Activated CD4-positive, alpha-beta memory T cell treated with anti-CD3 and anti-CD28 coated beads for 36 hours (primary cell): ENCODE measurements at regions not wholly inside any gene's neighbourhood (a gene's known extent, or its start where the extent isn't known, plus 50 kb on each side); places are given as distances from the start of the nearest gene placed in this dataset.
"Not testable (repeated sequence)": the region's sequence is repeated elsewhere in the genome, so short reads cannot be mapped to it uniquely, and the experiment has no call there.

Source experiments
- CTCF ChIA-PET: fragments of 350-600 bp; sonication (Branson Sonifier 250); formaldehyde crosslinking; loops from one replicate; lab custom pipeline; 2021; ENCODE audit warnings: antibody characterized with exemption, inconsistent platforms; lab: Charles Lee
- POLR2A ChIA-PET: fragments of 350-600 bp; sonication (Branson Sonifier 250); formaldehyde crosslinking; loops from one replicate; lab custom pipeline; 2021; ENCODE audit warnings: antibody characterized with exemption; lab: Charles Lee
- DNase-seq: peaks from one replicate; pipeline ENCODE4 v3.0.0-alpha.2; 2020
- H3K27ac Mint-ChIP-seq: one replicate; pipeline ENCODE4 v1.8.0; 2021; ENCODE audit warnings: mixed read lengths
- H3K27me3 Mint-ChIP-seq: one replicate; pipeline ENCODE4 v1.8.0; 2021; ENCODE audit warnings: mixed read lengths
- H3K36me3 Mint-ChIP-seq: one replicate; pipeline ENCODE4 v1.8.0; 2021; ENCODE audit warnings: mixed read lengths
- H3K4me1 Mint-ChIP-seq: one replicate; pipeline ENCODE4 v1.8.0; 2021; ENCODE audit warnings: low read depth, mixed read lengths
- H3K4me3 Mint-ChIP-seq: one replicate; pipeline ENCODE4 v1.8.0; 2021; ENCODE audit warnings: mild to moderate bottlenecking, mixed read lengths
- H3K9me3 Mint-ChIP-seq: one replicate; pipeline ENCODE4 v1.8.0; 2021; ENCODE audit warnings: mixed read lengths
- intact Hi-C: fragments of 100-400 bp; cut with micrococcal nuclease; formaldehyde crosslinking; loops from one replicate; pipeline ENCODE4 v1.15.1; 2023

DNA sequence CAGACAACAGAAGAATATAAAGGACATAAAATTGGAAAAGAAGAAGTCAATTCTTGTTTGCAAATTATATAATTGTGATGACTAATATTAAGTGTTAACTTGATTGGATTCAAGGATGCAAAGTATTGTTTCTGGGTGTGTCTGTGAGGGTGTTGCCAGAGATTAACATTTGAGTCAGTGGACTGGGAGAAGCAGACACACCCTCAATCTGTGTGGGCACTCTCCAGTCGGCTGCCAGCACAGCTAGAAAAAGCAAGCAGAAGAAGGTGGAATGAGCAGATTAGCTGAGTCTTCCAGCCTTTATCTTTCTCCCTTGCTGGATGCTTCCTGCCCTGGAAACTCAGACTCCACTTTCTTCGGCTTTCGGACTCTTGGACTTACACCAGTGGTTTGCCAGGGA, 51.7 kb downstream of the UBE2NL start:
- POLR2A ChIA-PET = no interaction called here

DNA sequence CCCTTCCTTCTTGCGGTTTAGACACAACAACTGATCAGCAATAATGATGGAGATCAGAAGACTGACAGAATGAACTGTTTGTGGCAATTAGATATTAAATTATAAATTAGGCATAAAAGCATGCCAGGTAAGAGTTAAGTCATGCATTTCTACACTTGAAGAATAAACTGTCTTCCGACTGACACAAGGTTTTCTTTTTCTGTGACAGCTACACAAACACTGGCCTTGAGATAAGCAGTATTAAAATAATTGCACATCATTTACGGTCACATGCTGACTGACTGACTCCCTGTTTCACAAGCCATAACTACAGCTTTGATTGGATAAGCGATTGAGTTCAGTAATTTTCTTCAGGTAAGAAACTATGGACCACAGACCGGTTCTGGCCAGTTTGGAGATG, 56.2 kb downstream of the UBE2NL start:
- Mint-ChIP-seq H3K4me1 (no peaks in the 10 kb centered on the region), H3K9me3 (no peaks in the 10 kb centered on the region), H3K4me3 (no peak overlapping the region), H3K27ac (no peak overlapping the region), H3K36me3 (no peaks in the 10 kb centered on the region), H3K27me3 (no peaks in the 10 kb centered on the region)
- ChIA-PET POLR2A (no interaction called here), CTCF (no interaction called here)
- intact Hi-C loops = no loop called here
- DNase-seq = no peak

More for the DNA sequence above, 51.7 kb downstream of the UBE2NL start:
- Mint-ChIP-seq H3K36me3 (no peaks in the 10 kb centered on the region), H3K4me3 (no peak overlapping the region), H3K27me3 (no peaks in the 10 kb centered on the region), H3K27ac (no peak overlapping the region), H3K9me3 (peaks cover 3% of the 10 kb centered on the region), H3K4me1 (no peaks in the 10 kb centered on the region)
- DNase-seq = no peak
- intact Hi-C loops = no loop called here
- CTCF ChIA-PET = no interaction called here

DNA sequence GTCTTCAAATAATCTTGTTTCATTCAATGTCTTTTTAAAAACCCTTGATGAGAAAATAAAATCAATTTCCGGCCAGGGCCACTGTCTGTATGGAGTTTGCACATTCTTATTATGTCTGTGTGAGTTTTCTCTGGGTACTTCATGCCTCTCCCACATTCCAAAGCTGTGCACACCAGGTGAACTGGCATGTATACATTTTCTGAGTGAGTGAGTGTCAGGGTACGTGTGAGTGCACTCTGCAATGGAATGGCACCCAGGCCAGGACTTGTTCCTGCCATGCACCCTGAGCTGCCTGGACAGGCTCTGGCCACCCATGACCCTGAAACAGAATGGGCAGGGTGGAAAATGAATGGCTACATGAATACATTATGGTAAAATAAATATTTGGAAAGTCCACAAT, 61.3 kb downstream of the UBE2NL start:
- Mint-ChIP-seq H3K4me1 (no peaks in the 10 kb centered on the region), H3K4me3 (no peak overlapping the region), H3K36me3 (no peaks in the 10 kb centered on the region), H3K9me3 (peaks cover 12% of the 10 kb centered on the region), H3K27me3 (no peaks in the 10 kb centered on the region), H3K27ac (no peak overlapping the region)
- CTCF ChIA-PET = no interaction called here
- DNase-seq = no peak
- intact Hi-C loops = no loop called here
- POLR2A ChIA-PET = no interaction called here

DNA sequence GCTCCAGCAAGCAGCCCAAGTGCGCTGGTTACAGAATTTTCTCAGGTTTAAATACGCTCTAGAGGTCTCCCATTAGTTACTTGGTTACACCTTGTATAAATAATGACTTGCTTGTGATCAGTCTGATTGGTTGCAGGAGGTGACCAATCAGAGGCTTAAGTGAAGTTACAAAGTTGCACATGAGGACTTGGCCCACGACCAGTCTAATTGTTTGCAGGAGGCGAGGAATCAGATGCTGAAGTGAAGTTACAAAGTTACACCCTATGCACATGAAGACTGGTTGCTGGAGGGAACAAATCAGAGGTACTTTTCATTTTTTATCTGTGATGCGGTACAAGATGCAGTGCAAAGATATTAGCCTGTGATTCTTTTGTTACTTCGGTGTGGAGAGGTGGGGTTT, 80.7 kb downstream of the UBE2NL start:
- Mint-ChIP-seq H3K9me3 (peaks cover 5% of the 10 kb centered on the region), H3K36me3 (no peaks in the 10 kb centered on the region), H3K27ac (no peak overlapping the region), H3K4me1 (no peaks in the 10 kb centered on the region), H3K4me3 (no peak overlapping the region), H3K27me3 (no peaks in the 10 kb centered on the region)
- no peak for DNase-seq
- intact Hi-C loops = no loop called here
- ChIA-PET CTCF (no interaction called here), POLR2A (no interaction called here)

DNA sequence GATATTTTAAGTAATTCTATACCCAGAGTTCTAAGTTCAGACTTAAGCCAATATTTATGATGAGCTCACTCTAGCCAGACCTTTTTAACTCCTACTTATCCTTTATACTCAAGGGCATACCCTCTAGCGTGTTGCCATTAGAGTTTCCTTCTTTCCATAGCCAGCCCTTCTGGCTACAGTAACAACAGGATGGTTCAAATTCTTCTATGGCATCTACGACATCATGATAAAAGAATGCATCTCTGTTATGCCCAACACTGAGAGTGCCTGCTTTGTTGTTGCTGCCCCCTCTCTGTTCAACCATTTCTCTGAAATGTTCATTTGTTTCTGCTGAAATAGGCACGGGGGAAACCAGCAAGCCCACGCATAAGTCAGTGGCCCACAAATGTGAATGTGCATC, 104.5 kb downstream of the UBE2NL start:
- Mint-ChIP-seq H3K27ac (no peak overlapping the region), H3K4me1 (no peaks in the 10 kb centered on the region), H3K9me3 (peaks cover 6% of the 10 kb centered on the region), H3K4me3 (no peak overlapping the region), H3K27me3 (no peaks in the 10 kb centered on the region), H3K36me3 (no peaks in the 10 kb centered on the region)
- intact Hi-C loops = no loop called here
- CTCF ChIA-PET = no interaction called here
- DNase-seq = no peak
- POLR2A ChIA-PET = no interaction called here

DNA sequence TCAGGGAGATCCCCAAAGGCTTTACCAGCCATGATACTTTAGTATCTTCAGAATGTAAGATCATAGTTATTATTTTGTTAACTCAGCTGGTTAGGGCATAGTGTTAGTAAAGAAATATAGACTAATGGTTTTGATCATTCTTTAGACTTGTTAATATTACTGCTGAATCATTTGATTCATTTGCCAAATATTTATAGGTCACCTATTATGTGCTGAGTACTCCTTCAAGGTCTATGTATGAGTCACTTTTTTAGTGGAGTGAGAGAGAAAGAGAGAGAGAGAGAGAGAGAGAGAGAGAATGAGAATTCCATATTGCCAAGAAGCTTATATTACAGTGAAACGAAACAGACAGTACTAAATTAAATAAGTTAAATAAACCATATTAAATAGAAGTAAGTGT, 110.3 kb downstream of the UBE2NL start:
- Mint-ChIP-seq H3K9me3 (peaks cover 6% of the 10 kb centered on the region), H3K27ac (no peak overlapping the region), H3K4me1 (no peaks in the 10 kb centered on the region), H3K4me3 (no peak overlapping the region), H3K27me3 (no peaks in the 10 kb centered on the region), H3K36me3 (no peaks in the 10 kb centered on the region)
- intact Hi-C loops = no loop called here
- ChIA-PET POLR2A (no interaction called here), CTCF (no interaction called here)
- DNase-seq = no peak

DNA sequence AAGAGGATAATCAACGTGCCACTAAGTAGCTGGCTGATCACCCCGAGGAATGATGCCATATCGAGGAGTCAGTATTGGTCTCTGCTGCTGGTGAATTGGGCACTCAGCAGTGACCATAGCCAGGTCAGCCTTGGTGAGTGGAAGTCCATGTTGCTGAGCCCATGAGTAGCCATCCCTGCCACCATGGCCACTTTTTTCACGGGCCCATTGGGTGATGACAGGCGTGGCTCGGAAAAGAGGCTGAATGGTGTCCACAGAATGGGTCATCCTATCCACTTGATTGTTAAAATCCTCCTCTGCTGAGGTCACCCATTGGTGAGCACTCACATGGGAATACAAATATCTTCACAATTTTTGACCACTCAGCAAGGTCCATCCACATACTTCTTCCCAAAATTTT, 114.4 kb downstream of the UBE2NL start:
- intact Hi-C loops = no loop called here
- Mint-ChIP-seq H3K27ac (no peak overlapping the region), H3K9me3 (peaks cover 3% of the 10 kb centered on the region), H3K4me1 (no peaks in the 10 kb centered on the region), H3K27me3 (no peaks in the 10 kb centered on the region), H3K36me3 (no peaks in the 10 kb centered on the region), H3K4me3 (no peak overlapping the region)
- ChIA-PET POLR2A (no interaction called here), CTCF (no interaction called here)
- no peak for DNase-seq

DNA sequence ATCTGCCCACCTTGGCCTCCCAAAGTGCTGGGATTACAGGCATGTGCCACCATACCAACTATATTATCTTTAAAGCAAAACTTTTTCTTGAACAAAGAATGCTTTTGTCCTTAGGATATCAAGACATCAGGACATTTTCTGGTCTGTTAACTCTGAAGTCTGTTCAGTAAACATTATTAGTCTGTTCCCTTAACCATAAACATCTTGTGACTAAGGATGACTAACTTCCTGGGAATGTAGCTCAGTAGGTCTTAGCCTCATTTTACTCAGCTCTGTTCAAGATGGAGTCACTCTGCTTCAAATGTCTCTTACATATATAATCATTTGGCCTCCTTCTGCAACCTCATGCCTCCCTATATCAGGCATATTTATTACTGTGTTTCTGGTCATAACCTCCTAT, 122.9 kb downstream of the UBE2NL start:
- no peaks in the 10 kb centered on the region for H3K36me3 Mint-ChIP-seq
- no peaks in the 10 kb centered on the region for H3K27me3 Mint-ChIP-seq
- POLR2A ChIA-PET = no interaction called here
- intact Hi-C loops = no loop called here
- no peak overlapping the region for H3K27ac Mint-ChIP-seq
- DNase-seq = no peak
- CTCF ChIA-PET = no interaction called here
- H3K9me3 Mint-ChIP-seq = peaks cover 2% of the 10 kb centered on the region
- H3K4me1 Mint-ChIP-seq = no peaks in the 10 kb centered on the region
- no peak overlapping the region for H3K4me3 Mint-ChIP-seq

DNA sequence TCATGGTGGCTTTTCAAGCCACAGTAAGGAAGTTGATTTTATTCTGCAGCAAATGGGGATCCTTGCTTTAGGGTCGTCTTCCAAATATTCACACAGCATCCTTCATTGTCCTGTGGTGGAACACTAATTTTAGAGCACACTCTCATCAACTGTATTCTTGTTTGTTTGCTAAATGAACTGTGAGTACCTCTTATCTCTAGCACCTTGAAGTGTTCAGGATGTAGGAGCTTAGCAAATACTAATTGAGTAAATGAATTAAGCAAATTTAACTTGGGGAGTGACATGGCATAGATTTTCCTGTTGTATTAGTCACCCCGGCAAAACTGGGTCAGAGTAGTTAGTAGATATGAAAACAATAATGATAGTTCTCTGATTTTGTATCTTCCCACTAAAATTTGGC, 156.9 kb downstream of the UBE2NL start:
- intact Hi-C loops = no loop called here
- POLR2A ChIA-PET = no interaction called here

DNA sequence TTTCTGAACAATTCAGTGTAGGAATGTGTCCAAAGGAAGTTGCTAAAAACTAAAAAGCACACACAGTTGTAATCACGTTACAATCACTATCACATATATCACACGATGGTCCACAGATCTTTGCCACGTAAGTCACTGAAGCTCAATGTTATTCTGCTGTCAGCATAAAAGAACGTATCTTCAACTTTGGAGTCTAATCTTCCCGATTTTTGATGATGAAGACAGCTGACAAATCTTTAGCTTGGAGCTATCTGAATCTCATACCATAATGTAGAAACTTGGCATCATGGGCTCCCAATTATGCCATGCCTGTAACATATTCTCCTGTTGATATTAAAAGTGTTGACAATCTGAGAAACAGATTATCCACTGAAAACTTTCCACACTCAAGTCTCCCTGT, 158.4 kb downstream of the UBE2NL start:
- H3K4me3 Mint-ChIP-seq = no peak overlapping the region
- H3K9me3 Mint-ChIP-seq = peaks cover 5% of the 10 kb centered on the region
- ChIA-PET POLR2A (no interaction called here), CTCF (no interaction called here)
- no peak for DNase-seq
- no peaks in the 10 kb centered on the region for H3K36me3 Mint-ChIP-seq
- no peaks in the 10 kb centered on the region for H3K27me3 Mint-ChIP-seq
- H3K27ac Mint-ChIP-seq = no peak overlapping the region
- H3K4me1 Mint-ChIP-seq = no peaks in the 10 kb centered on the region
- intact Hi-C loops = no loop called here

More for the DNA sequence above, 156.9 kb downstream of the UBE2NL start:
- no peak for DNase-seq
- Mint-ChIP-seq H3K36me3 (no peaks in the 10 kb centered on the region), H3K27me3 (no peaks in the 10 kb centered on the region), H3K4me1 (no peaks in the 10 kb centered on the region), H3K4me3 (no peak overlapping the region), H3K27ac (no peak overlapping the region), H3K9me3 (peaks cover 8% of the 10 kb centered on the region)
- CTCF ChIA-PET = no interaction called here

DNA sequence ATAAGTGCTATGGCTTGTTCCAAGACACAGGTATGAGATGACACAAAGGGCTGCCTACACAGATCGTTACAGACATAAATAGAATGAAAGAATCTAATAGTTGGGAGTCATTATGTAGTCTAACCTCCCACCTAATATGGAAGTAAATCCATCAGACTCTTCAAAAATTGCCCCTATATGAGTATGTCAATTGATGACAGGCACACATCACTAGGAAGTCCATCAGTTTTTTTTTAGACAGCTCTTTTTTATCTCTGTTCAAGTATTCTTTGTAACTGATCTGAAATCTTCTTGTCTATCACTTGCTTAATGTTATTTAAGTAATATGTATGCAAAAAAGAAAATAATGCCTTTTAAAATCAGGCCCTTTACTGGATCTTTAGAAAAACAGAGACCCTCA, 191.6 kb downstream of the UBE2NL start:
- Mint-ChIP-seq H3K9me3 (peaks cover 5% of the 10 kb centered on the region), H3K4me1 (no peaks in the 10 kb centered on the region), H3K4me3 (no peak overlapping the region), H3K27me3 (no peaks in the 10 kb centered on the region), H3K27ac (no peak overlapping the region), H3K36me3 (no peaks in the 10 kb centered on the region)
- intact Hi-C loops = no loop called here
- no peak for DNase-seq
- ChIA-PET POLR2A (no interaction called here), CTCF (no interaction called here)

DNA sequence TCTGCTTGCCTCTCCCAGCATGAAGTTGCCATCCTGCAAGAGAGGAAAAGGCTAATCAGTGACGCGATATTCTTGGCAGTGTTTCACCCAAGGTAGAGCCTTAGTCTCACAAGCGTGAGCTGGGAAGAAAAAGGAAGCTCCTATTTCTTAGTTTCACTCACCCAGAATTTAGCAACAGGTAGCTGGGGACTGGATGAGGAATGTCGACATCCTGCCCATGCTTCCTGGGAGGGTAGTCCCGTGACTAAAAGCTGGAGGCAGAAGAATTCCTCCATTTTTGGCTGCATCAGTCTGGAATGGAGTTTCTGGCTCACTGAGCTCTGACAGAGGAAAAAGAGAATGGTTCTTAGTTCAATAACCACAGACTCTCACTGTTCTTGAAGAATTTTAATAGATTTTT, 198.4 kb downstream of the UBE2NL start:
- H3K9me3 Mint-ChIP-seq, H3K36me3 Mint-ChIP-seq, intact Hi-C loops, POLR2A ChIA-PET, H3K27me3 Mint-ChIP-seq, H3K4me1 Mint-ChIP-seq, DNase-seq, CTCF ChIA-PET, H3K27ac Mint-ChIP-seq, H3K4me3 Mint-ChIP-seq: not testable (repeated sequence)

DNA sequence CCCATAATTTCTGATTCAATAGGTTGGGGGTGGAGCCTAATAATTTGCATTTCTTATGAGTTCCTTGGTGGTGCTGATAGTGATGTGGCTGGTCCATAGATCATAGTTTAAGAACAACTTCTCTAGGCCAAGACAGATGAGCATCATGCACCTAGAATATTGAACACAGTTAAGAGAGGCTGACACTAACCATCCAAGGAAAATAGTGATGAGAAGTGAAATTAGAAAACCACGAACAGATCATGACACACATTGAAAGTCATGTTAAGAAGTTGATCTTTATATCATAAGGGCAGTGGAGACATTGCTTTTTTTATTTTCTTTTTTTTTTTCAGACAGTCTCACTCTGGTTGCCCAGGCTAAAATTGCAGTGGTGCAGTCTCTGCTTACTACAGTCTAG, 205.8 kb downstream of the UBE2NL start:
- H3K4me3 Mint-ChIP-seq, H3K27me3 Mint-ChIP-seq, POLR2A ChIA-PET, intact Hi-C loops, H3K4me1 Mint-ChIP-seq, H3K27ac Mint-ChIP-seq, CTCF ChIA-PET, H3K36me3 Mint-ChIP-seq, DNase-seq, H3K9me3 Mint-ChIP-seq: not testable (repeated sequence)

DNA sequence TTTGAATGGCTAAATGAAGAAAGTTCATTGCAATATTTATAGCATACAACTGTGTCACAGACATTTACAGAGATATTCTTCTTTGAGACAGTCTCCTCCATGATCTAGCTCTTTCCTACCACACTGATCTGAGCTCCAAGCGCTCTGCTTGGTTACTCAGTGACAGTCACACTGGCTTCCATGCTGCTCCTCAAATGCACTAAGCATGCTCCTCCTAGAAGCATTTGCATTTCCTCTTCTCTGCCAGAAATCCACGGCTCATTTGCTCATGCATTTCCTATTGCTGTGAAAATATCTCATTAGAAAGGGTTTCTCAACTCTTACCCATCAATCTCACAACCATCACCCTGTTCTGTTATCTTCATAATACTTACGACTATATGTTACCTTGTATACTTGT, 208.2 kb downstream of the UBE2NL start:
- H3K4me3 Mint-ChIP-seq, H3K4me1 Mint-ChIP-seq, intact Hi-C loops, CTCF ChIA-PET, H3K36me3 Mint-ChIP-seq, H3K27ac Mint-ChIP-seq, POLR2A ChIA-PET, H3K9me3 Mint-ChIP-seq, DNase-seq, H3K27me3 Mint-ChIP-seq: not testable (repeated sequence)
